GM18951 (cell line): ENCODE measurements at regions not wholly inside any gene's neighbourhood (a gene's known extent, or its start where the extent isn't known, plus 50 kb on each side); places are given as distances from the start of the nearest gene placed in this dataset.

Source experiments
- POLR2A ChIP-seq: IDR thresholded peaks from 4 replicates; pipeline ENCODE4 v1.6.1; 2011; ENCODE audit warnings: mild to moderate bottlenecking; ENCODE audit not compliant: insufficient read length, insufficient read depth; ENCODE audit errors: extremely low read depth
- in situ Hi-C: fragments of 300-500 bp; cut with MboI; formaldehyde crosslinking; loops from one replicate; pipeline ENCODE4 v1.12.0; 2022; ENCODE audit warnings: low sequenced_read_pairs, mixed read lengths, inconsistent platforms; ENCODE audit not compliant: unreplicated experiment

GRCh38 chr3:68306571-68306970, 625.8 kb downstream of the TAFA4 start:
- in situ Hi-C loops, result no loop called here
- TF ChIP-seq POLR2A, result no peak

- in situ Hi-C loops, result no loop called here
- no peak for TF ChIP-seq POLR2A
Observed at GRCh38 chr3:68295457-68295856, 636.9 kb downstream of the TAFA4 start.

- in situ Hi-C loops, result no loop called here
- TF ChIP-seq POLR2A, result no peak
Observed at GRCh38 chr3:68290333-68290732, 635.9 kb upstream of the SUCLG2 start.

- no peak for TF ChIP-seq POLR2A
- in situ Hi-C loops, result no loop called here
Observed at GRCh38 chr3:68288085-68288484, 633.7 kb upstream of the SUCLG2 start.

GRCh38 chr3:68287101-68287500, 632.7 kb upstream of the SUCLG2 start:
- in situ Hi-C loops, result no loop called here
- TF ChIP-seq POLR2A, result no peak

- no peak for TF ChIP-seq POLR2A
Observed at GRCh38 chr3:68274286-68274685, 619.9 kb upstream of the SUCLG2 start.

GRCh38 chr3:68271145-68271544, 616.7 kb upstream of the SUCLG2 start:
- in situ Hi-C loops, result no loop called here
- no peak for TF ChIP-seq POLR2A

More at GRCh38 chr3:68274286-68274685, 619.9 kb upstream of the SUCLG2 start:
- in situ Hi-C loops, result no loop called here

- no peak for TF ChIP-seq POLR2A
- in situ Hi-C loops, result no loop called here
Observed at GRCh38 chr3:68256635-68257223, 602.3 kb upstream of the SUCLG2 start.

GRCh38 chr3:68249265-68249664, 594.9 kb upstream of the SUCLG2 start:
- TF ChIP-seq POLR2A, result no peak
- in situ Hi-C loops, result no loop called here

GRCh38 chr3:68242606-68243005, 588.2 kb upstream of the SUCLG2 start:
- in situ Hi-C loops, result no loop called here
- no peak for TF ChIP-seq POLR2A

GRCh38 chr3:68239542-68239941, 585.1 kb upstream of the SUCLG2 start:
- no peak for TF ChIP-seq POLR2A
- in situ Hi-C loops, result no loop called here

GRCh38 chr3:68234076-68234780, 579.8 kb upstream of the SUCLG2 start:
- in situ Hi-C loops, result no loop called here
- no peak for TF ChIP-seq POLR2A

- TF ChIP-seq POLR2A, result no peak
- in situ Hi-C loops, result no loop called here
Observed at GRCh38 chr3:68228856-68229255, 574.4 kb upstream of the SUCLG2 start.

- in situ Hi-C loops, result no loop called here
- no peak for TF ChIP-seq POLR2A
Observed at GRCh38 chr3:68220832-68221231, 566.4 kb upstream of the SUCLG2 start.
